Activated naive CD4-positive, alpha-beta T cell treated with anti-CD3 and anti-CD28 coated beads for 36 hours (primary cell): ENCODE measurements at regions not wholly inside any gene's neighbourhood (a gene's known extent, or its start where the extent isn't known, plus 50 kb on each side); places are given as distances from the start of the nearest gene placed in this dataset.

Experiments used
- CTCF ChIA-PET: fragments of 350-600 bp; sonication (Branson Sonifier 250); formaldehyde crosslinking; loops from one replicate; lab custom pipeline; 2021; ENCODE audit warnings: antibody characterized with exemption; lab: Charles Lee
- DNase-seq: peaks from one replicate; pipeline ENCODE4 v3.0.0-alpha.2; 2020
- H3K27ac Mint-ChIP-seq: one replicate; pipeline ENCODE4 v1.8.0; 2021; ENCODE audit warnings: mild to moderate bottlenecking, mixed read lengths
- H3K27me3 Mint-ChIP-seq: one replicate; pipeline ENCODE4 v1.8.0; 2021; ENCODE audit warnings: low read depth, mixed read lengths
- H3K36me3 Mint-ChIP-seq: one replicate; pipeline ENCODE4 v1.8.0; 2021; ENCODE audit warnings: low read depth, mixed read lengths
- H3K4me1 Mint-ChIP-seq: one replicate; pipeline ENCODE4 v1.8.0; 2021; ENCODE audit warnings: low read depth, mixed read lengths
- H3K4me3 Mint-ChIP-seq: one replicate; pipeline ENCODE4 v1.8.0; 2021; ENCODE audit warnings: mild to moderate bottlenecking, moderate library complexity, mixed read lengths
- H3K9me3 Mint-ChIP-seq: one replicate; pipeline ENCODE4 v1.8.0; 2021; ENCODE audit warnings: mixed read lengths
- intact Hi-C: fragments of 100-400 bp; cut with micrococcal nuclease; formaldehyde crosslinking; loops from one replicate; pipeline ENCODE4 v1.15.1; 2023

DNA sequence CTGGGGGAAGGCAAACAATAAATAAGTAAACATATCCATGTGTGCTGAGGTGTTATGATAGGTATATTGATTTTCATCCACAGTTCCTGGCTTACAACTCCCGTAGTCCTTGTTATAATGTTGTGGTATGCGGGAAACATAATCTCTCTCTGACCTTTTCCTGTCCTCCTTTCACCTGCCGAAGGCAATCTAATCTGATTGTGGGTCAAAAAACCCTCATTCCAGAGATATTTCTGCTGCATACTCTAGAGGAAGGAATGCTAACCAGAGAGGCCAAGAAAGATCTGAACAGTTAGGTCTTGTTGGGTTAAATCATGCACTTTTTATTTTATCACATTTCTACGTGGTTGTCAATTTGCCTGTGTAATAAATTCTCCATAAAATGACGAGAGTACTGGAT is 383.6 kb upstream of the SEMA6D start:
- intact Hi-C loops, result no loop called here
- no peaks in the 10 kb centered on the region for H3K27me3 Mint-ChIP-seq
- no peaks in the 10 kb centered on the region for H3K36me3 Mint-ChIP-seq
- CTCF ChIA-PET, result no interaction called here
- no peaks in the 10 kb centered on the region for H3K4me1 Mint-ChIP-seq
- no peak overlapping the region for H3K4me3 Mint-ChIP-seq
- no peak overlapping the region for H3K27ac Mint-ChIP-seq
- no peaks in the 10 kb centered on the region for H3K9me3 Mint-ChIP-seq
- no peak for DNase-seq

DNA sequence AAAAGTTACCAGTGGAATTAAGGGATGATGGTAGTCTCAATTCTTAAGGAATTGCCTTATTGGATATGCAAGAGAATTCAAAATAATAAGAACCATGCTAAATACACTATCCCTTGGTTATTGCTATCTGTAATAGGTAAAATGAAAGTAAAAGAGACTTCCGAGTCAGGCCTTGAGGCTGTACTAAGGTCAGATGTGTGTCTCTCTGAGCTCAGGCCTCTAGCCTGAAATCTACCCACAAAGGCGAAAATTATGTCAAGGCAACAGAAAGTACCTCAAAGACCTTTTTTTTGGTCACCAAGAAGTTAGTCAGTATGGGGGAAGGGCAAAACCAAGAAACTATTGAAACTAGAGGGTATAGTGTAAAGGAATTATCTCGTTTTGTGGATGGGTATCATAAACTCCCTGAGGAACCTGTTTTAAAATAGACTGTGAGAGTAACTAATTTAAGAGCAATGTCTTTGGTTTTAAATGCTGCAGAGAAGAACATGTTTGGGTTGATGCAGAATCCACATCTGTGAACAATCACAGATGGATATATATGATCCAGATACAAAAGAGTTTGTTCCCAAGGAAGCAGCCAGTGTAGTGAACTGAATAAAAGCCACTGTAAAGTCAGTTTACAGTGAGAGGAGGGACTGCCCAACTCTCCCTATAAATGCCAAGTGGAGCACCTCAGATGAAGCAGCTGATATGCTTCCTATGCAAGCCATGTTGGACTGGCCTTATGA is 382.3 kb upstream of the SEMA6D start:
- H3K4me1 Mint-ChIP-seq, result no peaks in the 10 kb centered on the region
- H3K27ac Mint-ChIP-seq, result no peak overlapping the region
- no peak overlapping the region for H3K4me3 Mint-ChIP-seq
- H3K36me3 Mint-ChIP-seq, result no peaks in the 10 kb centered on the region
- no peaks in the 10 kb centered on the region for H3K27me3 Mint-ChIP-seq
- peaks cover 1% of the 10 kb centered on the region for H3K9me3 Mint-ChIP-seq
- DNase-seq, result no peak
- intact Hi-C loops, result no loop called here
- CTCF ChIA-PET, result no interaction called here

DNA sequence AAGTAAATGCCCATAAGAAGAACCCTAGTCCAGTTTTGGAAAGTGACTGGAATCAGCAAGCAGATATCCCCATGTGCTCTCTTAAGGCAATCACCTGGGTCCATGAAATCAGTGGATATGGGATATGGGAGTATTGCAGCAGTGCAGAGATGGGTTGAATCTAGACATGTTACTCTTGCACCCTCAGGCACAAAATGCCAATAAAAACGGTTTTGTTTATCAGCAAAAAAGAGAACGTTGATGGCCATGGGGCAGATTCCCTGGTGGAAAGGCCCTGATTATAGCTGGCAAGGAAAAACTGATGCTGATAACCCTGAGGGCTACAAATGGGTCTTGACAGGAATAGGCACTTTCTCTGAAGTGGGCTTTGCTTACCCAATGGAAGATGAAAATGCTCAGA is 380.2 kb upstream of the SEMA6D start:
- Mint-ChIP-seq H3K4me1 (no peaks in the 10 kb centered on the region), H3K4me3 (no peak overlapping the region), H3K27me3 (no peaks in the 10 kb centered on the region), H3K36me3 (no peaks in the 10 kb centered on the region), H3K27ac (no peak overlapping the region), H3K9me3 (peaks cover 2% of the 10 kb centered on the region)
- no peak for DNase-seq
- intact Hi-C loops, result no loop called here
- CTCF ChIA-PET, result no interaction called here

DNA sequence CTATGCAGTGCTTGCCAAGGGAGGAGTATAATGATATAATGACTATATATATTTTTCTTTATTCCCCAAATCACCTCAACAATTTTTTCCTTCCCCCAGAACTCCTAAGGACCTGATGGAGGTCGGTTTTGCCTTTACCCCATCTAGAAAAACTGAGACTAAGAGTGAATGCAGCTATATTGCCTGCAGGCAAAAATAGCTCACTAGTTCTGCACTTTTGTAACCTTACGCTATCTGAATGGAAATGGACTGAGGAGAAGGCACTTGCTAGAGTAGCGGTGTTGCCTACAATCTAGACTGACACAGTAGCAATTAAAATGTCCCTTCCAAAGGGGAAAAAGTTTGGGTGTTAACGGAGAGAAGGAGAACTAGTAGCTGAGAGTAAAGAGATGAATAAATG is 379.5 kb upstream of the SEMA6D start:
- no peaks in the 10 kb centered on the region for H3K4me1 Mint-ChIP-seq
- no peak overlapping the region for H3K27ac Mint-ChIP-seq
- DNase-seq, result no peak
- no peak overlapping the region for H3K4me3 Mint-ChIP-seq
- no peaks in the 10 kb centered on the region for H3K36me3 Mint-ChIP-seq
- intact Hi-C loops, result no loop called here
- no peaks in the 10 kb centered on the region for H3K27me3 Mint-ChIP-seq
- CTCF ChIA-PET, result no interaction called here
- H3K9me3 Mint-ChIP-seq, result peaks cover 2% of the 10 kb centered on the region

DNA sequence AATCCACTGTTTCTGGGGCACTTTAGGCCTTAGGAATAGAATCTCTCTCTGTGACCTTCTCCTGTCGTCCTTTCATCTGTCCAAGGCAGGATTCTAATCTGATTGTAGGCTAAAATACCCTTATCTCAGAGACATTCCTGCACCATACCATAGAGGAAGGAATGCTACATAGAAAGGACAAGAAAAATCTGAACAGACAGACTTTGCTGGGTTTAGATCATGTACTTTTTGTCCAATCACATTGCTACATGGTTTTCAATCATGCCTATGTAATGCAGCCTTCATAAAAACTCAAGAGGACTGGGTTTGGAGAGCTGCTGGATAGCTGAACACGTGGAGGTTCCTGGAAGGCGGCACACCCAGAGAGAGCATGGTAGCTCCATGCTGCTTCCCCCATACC is 378.5 kb upstream of the SEMA6D start:
- H3K27me3 Mint-ChIP-seq, result no peaks in the 10 kb centered on the region
- no peaks in the 10 kb centered on the region for H3K36me3 Mint-ChIP-seq
- H3K9me3 Mint-ChIP-seq, result peaks cover 2% of the 10 kb centered on the region
- H3K4me3 Mint-ChIP-seq, result no peak overlapping the region
- intact Hi-C loops, result no loop called here
- H3K4me1 Mint-ChIP-seq, result no peaks in the 10 kb centered on the region
- DNase-seq, result no peak
- CTCF ChIA-PET, result no interaction called here
- H3K27ac Mint-ChIP-seq, result no peak overlapping the region

DNA sequence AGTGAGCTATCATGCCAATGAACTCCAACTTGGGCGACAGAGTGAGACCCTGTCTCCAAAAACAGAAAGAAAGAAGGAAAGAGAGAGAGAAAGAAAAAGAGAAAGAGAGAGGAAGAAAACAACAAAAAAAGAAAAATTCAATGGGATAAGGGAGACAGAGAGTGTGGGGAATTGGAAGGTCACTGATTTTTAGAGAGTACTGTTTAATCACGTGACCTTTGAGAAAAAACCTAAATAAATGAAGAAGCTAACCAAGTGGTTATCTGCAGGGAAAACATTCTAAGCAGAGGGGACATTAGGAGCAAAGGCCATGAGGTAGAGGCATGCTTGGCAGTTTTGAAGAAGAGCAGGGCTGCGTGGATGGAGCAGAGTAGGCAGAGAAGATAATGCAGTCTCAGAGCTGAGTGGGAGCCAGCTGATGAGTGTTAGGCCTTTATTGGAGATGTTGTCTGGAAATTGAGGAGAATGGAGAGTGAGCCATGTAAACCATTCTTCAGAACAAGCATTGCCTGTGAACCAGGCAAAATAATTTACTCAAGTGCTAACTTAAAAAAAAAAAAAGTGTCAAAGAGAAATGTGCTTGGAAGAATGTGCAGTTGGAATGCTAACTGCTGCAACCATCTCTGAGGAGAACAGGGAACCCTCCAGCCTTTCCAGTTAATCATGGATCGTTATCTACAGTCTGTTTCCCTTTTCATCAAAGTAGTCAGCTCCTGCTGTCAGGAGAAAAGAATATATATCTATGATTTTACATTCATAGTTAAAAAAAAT is 377.3 kb upstream of the SEMA6D start:
- H3K27ac Mint-ChIP-seq, result no peak overlapping the region
- DNase-seq, result no peak
- no peaks in the 10 kb centered on the region for H3K36me3 Mint-ChIP-seq
- no peaks in the 10 kb centered on the region for H3K27me3 Mint-ChIP-seq
- H3K4me1 Mint-ChIP-seq, result no peaks in the 10 kb centered on the region
- intact Hi-C loops, result no loop called here
- no peak overlapping the region for H3K4me3 Mint-ChIP-seq
- H3K9me3 Mint-ChIP-seq, result peaks cover 2% of the 10 kb centered on the region
- CTCF ChIA-PET, result no interaction called here

DNA sequence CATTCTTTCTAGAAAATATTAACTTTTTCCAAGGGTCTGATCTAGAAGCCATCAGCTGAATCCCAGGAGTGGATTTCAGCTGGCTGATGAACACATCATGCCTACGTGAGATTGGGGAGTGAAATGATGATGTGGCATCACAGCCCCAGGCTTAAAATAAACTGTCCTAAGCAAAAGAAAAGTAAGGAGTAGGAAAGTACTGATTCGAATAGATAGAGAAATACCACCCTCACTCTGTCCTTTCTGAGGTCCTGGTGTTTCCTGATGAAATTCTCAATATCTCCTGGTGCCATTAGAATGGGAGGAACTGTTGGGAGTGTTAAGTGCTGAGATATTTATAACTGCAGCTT is 376.8 kb upstream of the SEMA6D start:
- Mint-ChIP-seq H3K4me3 (no peak overlapping the region), H3K9me3 (peaks cover 2% of the 10 kb centered on the region), H3K27ac (no peak overlapping the region), H3K27me3 (no peaks in the 10 kb centered on the region), H3K4me1 (no peaks in the 10 kb centered on the region), H3K36me3 (no peaks in the 10 kb centered on the region)
- CTCF ChIA-PET, result interaction anchor here (0.6 kb wide), 1 partner anchor 144 kb away, joined by 3 read pairs; no protein-coding TSS in a partner anchor
- intact Hi-C loops, result no loop called here
- DNase-seq, result no peak

DNA sequence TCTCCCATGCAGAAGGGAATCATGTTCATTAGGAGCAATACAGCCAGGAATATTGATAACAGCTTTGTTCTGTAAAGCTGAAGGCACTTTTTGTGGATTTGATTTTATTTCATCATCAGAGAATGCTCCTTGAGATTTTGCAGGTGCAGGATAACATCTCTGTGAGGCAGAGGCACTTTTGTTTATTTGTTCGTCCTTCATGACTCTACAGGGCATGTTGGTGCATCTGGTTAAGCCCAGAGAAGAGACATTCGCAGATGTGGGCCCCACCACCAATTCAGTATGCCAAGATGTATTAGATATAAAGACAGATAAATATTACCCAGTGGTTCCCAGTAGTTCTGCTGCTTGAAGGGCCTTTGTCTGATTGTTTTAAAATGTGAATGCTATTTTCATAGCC is 368.1 kb upstream of the SEMA6D start:
- no peaks in the 10 kb centered on the region for H3K27me3 Mint-ChIP-seq
- H3K4me3 Mint-ChIP-seq, result no peak overlapping the region
- no peak for DNase-seq
- no peaks in the 10 kb centered on the region for H3K9me3 Mint-ChIP-seq
- no peak overlapping the region for H3K27ac Mint-ChIP-seq
- intact Hi-C loops, result no loop called here
- no peaks in the 10 kb centered on the region for H3K36me3 Mint-ChIP-seq
- CTCF ChIA-PET, result no interaction called here
- H3K4me1 Mint-ChIP-seq, result no peaks in the 10 kb centered on the region

DNA sequence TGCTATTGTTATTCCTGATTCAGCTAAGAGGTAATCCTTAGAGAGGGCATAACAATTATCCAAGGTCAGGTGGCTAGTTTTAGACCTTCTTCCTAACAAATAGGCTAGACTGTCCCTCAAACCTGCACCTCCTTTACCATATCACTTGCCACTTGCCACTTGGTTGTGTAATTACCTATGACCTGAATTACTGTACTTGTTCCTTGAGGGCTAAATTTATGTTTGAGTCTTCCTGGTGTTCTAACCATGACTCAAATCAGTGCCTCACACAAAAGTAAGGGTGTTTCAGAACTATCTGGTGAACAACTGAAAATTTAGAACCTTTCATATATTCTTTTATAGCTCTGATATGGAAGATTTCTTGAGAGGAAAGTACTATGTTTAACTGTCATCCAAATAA is 365.8 kb upstream of the SEMA6D start:
- H3K4me1 Mint-ChIP-seq, result no peaks in the 10 kb centered on the region
- no peak overlapping the region for H3K4me3 Mint-ChIP-seq
- no peaks in the 10 kb centered on the region for H3K36me3 Mint-ChIP-seq

DNA sequence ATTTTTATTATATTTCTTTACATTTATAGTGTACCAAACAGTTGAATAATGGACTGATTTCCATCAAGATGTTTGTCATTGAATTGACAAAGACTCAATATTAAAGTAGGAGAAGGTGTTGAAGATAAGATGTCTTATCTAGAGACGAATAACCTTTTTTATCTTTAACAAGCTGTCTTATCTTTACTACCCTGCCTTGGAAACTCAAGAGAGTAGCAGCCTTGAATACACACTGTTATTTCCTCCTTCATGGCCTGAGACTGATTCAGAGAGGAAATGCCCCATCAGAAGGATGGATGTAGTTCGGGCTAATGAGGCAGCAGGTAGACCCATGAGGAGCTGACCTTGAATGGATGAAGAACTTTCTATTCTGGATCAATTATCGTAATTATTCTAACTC is 365.1 kb upstream of the SEMA6D start:
- Mint-ChIP-seq H3K9me3 (no peaks in the 10 kb centered on the region), H3K27me3 (no peaks in the 10 kb centered on the region), H3K36me3 (no peaks in the 10 kb centered on the region), H3K27ac (no peak overlapping the region), H3K4me3 (no peak overlapping the region), H3K4me1 (no peaks in the 10 kb centered on the region)
- DNase-seq, result no peak
- CTCF ChIA-PET, result no interaction called here
- intact Hi-C loops, result no loop called here

More for the DNA sequence above, 365.8 kb upstream of the SEMA6D start:
- intact Hi-C loops, result no loop called here
- no peaks in the 10 kb centered on the region for H3K9me3 Mint-ChIP-seq
- H3K27me3 Mint-ChIP-seq, result no peaks in the 10 kb centered on the region
- no peak overlapping the region for H3K27ac Mint-ChIP-seq
- CTCF ChIA-PET, result no interaction called here
- no peak for DNase-seq

DNA sequence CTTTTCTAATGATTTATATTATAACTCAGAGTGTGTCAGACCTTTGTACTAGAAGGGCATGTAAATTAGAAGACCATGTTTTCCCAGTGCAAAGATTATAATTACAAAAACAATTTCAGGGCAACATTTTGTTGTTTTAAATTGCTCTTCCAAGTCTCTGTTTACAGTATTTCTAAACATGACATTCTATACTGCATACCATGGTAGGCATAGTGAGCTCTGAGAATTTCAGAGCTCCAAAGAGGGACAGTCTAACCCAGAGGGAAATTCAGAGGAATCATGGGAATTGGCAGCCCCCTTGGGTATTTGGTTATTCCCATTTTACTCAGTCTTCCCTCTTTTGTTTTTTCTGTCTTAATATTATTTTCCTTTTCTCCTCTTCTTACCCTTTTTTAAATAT is 361.5 kb upstream of the SEMA6D start:
- H3K36me3 Mint-ChIP-seq, result no peaks in the 10 kb centered on the region
- intact Hi-C loops, result no loop called here
- H3K4me1 Mint-ChIP-seq, result no peaks in the 10 kb centered on the region
- H3K27me3 Mint-ChIP-seq, result peaks cover 3% of the 10 kb centered on the region
- no peak overlapping the region for H3K4me3 Mint-ChIP-seq
- H3K27ac Mint-ChIP-seq, result no peak overlapping the region
- no peak for DNase-seq
- H3K9me3 Mint-ChIP-seq, result no peaks in the 10 kb centered on the region
- CTCF ChIA-PET, result no interaction called here

DNA sequence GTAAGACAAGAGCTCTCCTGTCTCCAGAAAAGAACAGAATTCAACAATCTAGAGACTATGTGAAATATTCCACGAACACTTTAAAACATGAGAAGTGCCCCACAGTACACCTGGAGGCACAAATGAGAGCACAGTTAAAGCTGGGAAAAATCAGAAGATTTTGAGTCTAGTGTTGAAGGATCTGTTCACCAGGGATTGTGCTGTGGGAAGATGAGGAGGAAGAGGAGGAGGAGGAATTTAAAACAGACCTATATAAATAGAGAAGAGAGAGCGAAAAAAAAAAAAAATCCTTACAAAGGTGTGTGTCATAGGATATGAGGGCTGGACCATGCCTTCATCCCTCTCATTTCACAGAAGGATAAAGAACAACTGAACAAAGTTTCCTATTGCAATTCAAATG is 361.0 kb upstream of the SEMA6D start:
- no peaks in the 10 kb centered on the region for H3K36me3 Mint-ChIP-seq
- intact Hi-C loops, result no loop called here
- H3K9me3 Mint-ChIP-seq, result no peaks in the 10 kb centered on the region

DNA sequence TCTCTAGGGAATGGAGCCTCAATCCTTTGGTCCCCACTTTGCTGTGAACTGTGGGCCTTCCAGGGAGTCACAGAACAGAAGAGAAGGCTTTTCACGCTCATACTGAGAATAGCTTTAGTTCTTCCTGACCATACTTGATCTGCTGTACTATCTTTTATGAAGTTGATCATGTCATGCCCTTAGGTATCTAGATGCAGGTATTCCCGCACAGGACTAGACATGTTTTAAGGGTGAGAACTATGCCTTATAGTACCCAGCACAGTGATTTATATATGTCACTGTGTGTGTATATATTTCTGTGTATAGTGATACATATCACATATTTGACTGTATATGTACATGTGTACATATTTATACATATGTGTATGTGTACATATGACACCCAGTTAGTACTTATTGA is 358.4 kb upstream of the SEMA6D start:
- CTCF ChIA-PET, result no interaction called here
- intact Hi-C loops, result no loop called here
- no peak for DNase-seq
- H3K9me3 Mint-ChIP-seq, result no peaks in the 10 kb centered on the region
- H3K4me3 Mint-ChIP-seq, result no peak overlapping the region
- H3K27ac Mint-ChIP-seq, result no peak overlapping the region
- no peaks in the 10 kb centered on the region for H3K4me1 Mint-ChIP-seq
- H3K36me3 Mint-ChIP-seq, result no peaks in the 10 kb centered on the region
- peaks cover 5% of the 10 kb centered on the region for H3K27me3 Mint-ChIP-seq

More for the DNA sequence above, 361.0 kb upstream of the SEMA6D start:
- no peak overlapping the region for H3K27ac Mint-ChIP-seq
- DNase-seq, result no peak
- CTCF ChIA-PET, result interaction anchor here (0.7 kb wide), 1 partner anchor 29 kb away, joined by 3 read pairs; no protein-coding TSS in a partner anchor
- no peak overlapping the region for H3K4me3 Mint-ChIP-seq
- no peaks in the 10 kb centered on the region for H3K4me1 Mint-ChIP-seq
- peaks cover 3% of the 10 kb centered on the region for H3K27me3 Mint-ChIP-seq
